GM19239 (cell line): ENCODE measurements at regions not wholly inside any gene's neighbourhood (a gene's known extent, or its start where the extent isn't known, plus 50 kb on each side); places are given as distances from the start of the nearest gene placed in this dataset.

ENCODE experiments used
- DNase-seq: peaks from one replicate; pipeline ENCODE4 v3.0.0; 2011; ENCODE audit warnings: low spot score; ENCODE audit not compliant: insufficient read length
- FAIRE-seq: peaks from 2 replicates; lab custom pipeline; 2011; peaks lifted over from hg19 to GRCh38; lab: Jason Lieb, UNC

DNA sequence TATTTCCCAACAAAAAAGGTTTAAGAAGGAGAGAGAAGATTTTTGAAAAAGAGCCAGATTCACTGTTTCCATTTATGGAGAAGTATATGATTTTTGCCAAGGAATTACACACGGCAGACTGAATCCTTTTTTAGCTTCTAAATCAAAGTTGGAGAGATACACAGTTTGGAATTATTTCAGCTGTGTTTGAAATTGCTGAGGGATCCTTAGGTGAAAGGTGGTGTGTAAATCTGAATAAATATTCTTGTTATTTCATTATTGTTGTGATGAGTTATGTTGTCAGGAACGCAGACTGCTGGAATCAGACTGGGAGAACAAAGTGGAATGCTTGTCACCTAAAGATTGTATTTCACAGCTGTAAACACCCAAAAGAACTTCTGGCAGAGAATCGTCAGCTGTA lies 168.5 kb upstream of the AKIRIN2 start:
- no peak for FAIRE-seq
- no peak for DNase-seq

DNA sequence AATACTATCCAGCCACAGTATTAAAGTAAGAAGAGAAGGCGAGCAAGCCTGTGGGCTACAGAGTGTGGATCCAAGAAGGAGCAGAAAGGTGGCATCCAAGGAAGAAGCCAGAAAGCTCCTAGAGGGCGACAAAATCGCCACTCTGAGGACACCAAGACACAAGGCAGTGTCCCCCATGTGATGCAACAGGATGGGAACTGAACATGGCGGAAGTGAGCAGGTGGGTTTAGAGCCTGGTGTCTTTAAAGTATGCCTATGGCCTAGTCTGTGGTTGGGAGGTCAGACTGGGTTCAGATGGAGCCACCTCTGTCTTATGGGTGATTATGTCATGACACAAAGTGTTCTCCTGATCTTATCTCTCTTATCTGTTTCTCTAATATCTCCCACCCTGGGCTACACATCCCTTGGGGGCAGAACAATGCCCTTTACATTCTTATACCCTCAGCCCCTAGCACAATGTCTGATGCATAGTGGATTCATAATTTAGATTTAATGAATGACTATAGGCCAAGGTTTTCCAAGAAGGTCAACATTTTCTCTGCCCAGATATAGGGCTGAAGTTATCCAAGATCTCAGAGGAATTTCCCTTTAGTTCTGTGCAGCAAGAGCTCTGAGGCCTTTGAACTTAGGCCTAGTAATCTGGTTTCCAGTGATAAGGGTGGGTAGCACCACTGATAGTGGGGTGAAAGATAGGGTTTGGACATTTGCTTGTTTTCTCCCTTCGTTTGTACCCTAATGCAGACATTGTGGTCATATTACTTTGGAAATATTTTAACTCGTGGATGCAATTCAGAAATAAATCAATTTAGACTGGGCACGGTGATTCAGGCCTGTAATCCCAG lies 167.3 kb upstream of the AKIRIN2 start:
- FAIRE-seq (no peak), DNase-seq (no peak)

DNA sequence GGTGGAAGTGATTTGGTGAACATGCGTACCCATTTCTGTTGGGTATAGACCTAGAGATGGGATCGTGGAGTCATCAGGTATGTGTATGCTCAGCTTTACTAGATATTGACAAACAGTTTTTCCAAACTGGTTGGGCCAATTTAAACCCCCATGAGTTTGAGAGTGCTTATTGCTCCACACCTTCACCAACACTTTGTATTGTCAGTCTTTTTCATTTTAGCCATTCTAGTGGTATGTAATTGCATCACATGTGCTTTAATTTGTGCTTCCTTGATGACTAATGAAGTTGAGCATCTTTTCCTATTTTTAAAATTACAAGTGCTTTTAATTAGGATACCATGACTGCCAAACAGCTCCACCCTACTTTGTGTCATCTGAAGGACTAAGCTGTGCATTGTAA lies 158.9 kb upstream of the AKIRIN2 start:
- FAIRE-seq = no peak

GRCh38 chr6:87858440-87858839 lies 156.4 kb upstream of the AKIRIN2 start:
- DNase-seq (no peak), FAIRE-seq (no peak)

More for the DNA sequence above, 158.9 kb upstream of the AKIRIN2 start:
- no peak for DNase-seq

DNA sequence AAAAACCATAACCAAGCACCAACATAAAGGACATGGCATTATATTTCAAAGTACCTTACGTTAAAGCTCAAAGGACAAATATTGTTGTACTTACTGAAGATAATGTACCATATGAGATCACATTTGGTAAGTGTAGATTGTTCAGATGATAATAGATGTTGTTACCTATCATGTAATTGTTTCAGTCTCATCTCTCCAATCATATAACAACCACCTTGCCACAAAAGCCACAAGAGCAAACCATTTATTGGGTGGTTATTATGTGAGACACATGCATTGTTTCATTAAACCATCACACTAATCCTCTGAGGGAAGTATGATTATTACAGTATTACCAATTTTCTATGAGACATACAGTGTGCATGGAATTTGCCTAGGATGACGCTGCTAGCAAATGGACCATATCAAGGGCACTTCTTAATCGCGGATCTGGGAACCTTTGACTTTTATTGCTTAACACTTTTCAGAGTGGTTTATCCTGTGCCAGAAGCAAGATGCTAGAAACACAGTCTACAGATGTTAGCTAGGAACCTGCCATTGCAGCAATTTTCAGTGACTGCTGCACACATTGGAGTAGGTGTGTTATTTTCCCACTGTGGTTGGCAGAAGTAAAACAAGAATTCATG lies 149.8 kb upstream of the AKIRIN2 start:
- FAIRE-seq (no peak), DNase-seq (no peak)

GRCh38 chr6:87848616-87849015 lies 146.6 kb upstream of the AKIRIN2 start:
- no peak for DNase-seq
- no peak for FAIRE-seq

GRCh38 chr6:87847830-87848210 lies 145.8 kb upstream of the AKIRIN2 start:
- no peak for FAIRE-seq

DNA sequence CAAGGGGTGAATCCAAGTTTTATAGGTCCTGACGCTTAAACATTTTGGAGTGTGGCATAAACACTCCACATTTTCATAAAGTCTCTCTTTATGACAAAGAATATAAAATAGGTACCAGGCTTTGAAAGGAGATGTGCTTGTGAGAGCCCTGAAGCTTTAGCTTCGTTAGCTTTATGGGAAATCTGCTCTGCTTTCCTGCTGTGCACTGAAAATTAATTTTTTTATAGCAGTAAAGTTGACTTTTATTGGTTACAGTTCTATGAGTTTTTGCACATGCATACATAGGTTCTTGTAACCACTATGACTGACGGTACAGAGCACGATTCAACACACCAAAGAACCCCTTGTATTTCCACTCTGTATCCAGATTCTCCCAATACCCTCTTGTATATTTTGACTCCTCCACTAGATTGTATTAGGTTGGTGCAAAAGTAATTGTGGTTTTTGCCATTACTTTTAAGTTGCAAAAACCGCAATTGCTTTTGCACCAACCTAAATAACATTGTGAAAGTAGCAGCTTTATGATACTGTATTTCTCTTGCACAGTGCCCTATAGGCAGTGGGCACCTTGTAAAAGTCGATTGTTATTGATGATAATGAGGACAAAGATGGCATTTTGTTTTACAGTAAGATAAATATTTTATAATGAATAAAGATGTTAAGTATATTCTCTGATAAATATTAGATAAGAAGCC lies 145.2 kb upstream of the AKIRIN2 start:
- no peak for FAIRE-seq
- DNase-seq = no peak

More at GRCh38 chr6:87847830-87848210, 145.8 kb upstream of the AKIRIN2 start:
- DNase-seq = no peak

DNA sequence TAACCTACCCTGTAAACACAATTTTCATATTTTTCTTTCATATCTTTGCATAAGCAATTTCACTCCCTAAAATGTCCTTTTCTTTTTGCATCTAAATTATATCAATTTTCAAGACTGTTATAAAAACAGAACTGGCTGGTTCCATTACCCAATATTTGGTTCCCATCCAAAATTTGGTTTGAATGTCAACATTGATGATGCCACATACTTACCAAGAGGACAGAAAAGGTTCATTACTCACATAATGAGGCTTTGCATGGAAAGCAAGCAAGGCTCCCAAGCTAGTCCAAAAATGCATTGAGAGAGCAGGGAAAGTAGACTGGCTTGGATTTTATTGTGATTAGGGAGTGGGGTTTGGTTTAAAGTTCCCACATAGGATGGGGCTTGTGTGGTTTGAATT lies 144.4 kb upstream of the AKIRIN2 start:
- FAIRE-seq = no peak

DNA sequence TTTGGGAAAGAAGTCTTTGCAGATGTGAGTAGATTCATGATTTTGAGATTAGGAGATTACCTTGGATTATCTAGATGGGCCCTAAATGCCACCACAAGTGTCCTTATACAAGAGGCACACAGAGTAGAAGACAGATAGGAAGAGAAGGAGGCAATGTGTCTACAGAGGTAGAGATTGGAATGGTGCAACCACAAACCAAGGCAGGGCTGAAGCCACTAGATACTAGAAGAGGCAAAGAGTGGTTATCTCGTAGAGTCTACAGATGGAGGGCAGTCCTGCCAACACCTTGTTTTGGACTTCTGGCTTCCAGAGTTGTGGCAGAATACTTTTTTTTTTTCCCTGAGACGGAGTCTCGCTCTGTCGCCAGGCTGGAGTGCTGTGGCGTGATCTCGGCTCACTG lies 138.3 kb upstream of the AKIRIN2 start:
- no peak for FAIRE-seq
- no peak for DNase-seq

More for the DNA sequence above, 144.4 kb upstream of the AKIRIN2 start:
- no peak for DNase-seq

DNA sequence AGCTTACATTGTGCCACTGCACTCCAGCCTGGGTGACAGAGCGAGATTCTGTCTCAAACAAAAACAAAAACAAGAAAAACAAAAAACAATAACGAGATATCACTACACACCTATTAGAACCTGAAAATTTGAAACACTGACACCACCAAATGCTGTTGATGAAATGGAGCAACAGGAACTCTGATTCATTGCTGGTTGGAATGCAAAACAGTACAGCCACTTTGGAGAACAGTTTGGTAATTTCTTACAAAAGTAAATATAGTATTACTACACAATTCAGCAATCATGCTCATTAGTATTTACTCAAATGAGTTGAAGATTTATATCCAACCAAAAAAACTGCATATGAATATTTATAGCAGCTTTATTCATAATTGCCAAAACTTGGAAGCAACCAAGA lies 135.8 kb upstream of the AKIRIN2 start:
- FAIRE-seq (no peak), DNase-seq (no peak)

DNA sequence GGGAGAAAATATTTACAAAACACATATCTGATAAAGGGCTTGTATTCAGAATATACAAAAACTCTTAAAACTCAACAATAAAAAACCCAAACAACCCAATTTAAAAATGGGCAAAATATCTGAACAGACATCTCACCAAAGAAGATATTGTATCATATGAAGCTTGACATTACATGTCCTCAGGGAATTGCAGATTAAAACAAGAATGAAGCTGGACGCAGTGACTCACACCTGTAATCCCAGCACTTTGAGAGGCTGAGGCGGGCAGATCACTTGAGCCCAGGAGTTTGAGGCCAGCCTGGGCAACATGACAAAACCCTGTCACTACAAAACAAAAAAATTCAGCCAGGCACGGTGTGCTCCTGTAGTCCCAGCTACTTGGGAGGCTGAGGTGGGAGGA lies 135.4 kb upstream of the AKIRIN2 start:
- FAIRE-seq = no peak
- no peak for DNase-seq

DNA sequence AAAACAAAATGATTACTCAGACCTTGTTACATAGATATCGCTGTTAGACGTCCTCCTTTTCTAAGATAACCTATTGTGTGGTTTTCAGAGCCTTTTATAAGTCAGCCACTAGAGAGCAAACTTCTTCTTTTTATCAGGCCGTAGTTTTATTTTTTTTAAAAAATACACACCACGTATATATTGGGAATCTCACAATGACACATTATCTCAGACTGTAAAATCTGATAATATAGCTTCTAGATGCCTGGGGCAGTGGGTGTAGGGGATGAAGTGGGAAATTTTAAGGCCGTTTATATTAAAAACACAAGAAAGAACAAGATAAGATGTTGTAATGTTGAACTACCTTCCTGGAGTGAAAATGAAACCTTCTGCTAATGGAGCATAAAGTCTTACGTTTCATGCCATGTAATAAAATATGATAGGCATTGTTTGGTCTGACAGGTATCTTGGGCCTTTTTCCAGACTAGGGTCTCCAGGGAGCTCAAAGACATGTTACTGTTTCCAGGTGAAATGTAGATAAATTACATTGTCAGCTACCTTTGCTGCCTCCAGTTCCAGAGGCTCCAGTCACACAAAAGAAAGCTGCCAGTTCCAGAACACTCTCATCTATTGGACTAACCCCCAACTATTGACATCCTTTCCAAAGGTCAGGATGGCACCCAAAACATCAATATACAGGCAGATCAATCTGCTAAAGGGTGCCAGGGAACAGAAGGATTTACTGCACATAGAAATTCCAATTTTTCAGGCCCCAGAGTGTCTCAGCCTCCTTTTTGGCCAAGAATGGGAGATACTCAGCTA lies 130.2 kb upstream of the AKIRIN2 start:
- no peak for DNase-seq
- peak; percentile 90 for FAIRE-seq

DNA sequence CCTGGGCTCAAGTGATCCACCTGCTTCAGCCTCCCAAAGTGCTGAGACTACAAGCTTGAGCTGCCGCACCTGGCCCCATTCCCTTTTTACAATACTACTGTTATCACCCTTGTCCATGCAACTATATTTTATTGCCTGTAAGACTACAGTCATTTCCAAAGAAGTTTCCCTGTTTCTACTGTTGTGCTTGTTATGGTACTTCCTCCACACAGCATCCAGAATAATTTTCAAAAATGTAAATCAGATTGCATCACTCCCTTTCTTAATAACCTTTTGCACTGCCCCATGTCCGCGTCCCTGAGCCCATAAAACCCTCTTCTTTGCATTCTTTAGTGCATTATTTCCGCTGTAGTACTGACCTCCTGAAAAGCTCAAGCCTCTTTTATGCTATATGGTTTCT lies 128.9 kb upstream of the AKIRIN2 start:
- no peak for FAIRE-seq
- no peak for DNase-seq

GRCh38 chr6:87829622-87830121 lies 127.6 kb upstream of the AKIRIN2 start:
- FAIRE-seq (no peak), DNase-seq (no peak)

DNA sequence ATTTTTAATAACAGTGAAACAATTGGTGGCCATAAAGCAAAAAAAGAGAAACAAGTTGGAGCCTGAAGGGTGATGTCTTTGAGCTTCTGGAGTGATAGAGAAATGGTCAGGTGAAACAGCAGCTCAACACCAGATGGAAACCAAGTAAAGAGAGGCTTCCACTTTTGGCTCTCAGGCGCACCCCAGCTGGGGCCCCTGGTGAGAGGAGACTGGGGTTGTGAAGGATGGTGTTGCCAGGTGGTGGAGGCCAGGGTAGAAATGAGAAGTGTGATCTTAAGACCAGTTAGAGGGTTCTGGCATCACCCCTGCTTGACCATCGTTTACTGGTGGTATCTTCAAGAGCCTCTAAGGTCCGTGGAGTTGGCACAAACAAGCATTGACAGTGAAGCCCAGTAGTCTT lies 126.0 kb upstream of the AKIRIN2 start:
- DNase-seq = no peak

DNA sequence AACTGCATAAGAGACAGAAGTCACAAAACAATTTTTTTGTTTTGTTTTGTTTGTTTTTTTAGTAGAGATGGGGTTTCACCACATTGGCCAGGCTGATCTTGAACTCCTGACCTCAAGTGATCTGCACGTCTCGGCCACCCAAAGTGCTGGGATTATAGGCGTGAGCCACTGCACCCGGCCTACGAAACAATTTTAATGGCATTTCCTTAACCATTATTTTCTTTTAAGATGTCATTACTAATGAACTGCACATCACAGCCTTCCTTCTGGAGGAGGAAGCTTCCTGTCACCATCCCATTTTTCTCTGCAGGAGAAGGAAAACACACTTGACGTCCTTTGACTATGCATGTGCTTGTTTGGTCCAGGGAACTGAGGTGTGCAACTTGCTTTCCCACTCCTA lies 125.3 kb upstream of the AKIRIN2 start:
- FAIRE-seq = no peak
- no peak for DNase-seq

More for the DNA sequence above, 126.0 kb upstream of the AKIRIN2 start:
- no peak for FAIRE-seq

DNA sequence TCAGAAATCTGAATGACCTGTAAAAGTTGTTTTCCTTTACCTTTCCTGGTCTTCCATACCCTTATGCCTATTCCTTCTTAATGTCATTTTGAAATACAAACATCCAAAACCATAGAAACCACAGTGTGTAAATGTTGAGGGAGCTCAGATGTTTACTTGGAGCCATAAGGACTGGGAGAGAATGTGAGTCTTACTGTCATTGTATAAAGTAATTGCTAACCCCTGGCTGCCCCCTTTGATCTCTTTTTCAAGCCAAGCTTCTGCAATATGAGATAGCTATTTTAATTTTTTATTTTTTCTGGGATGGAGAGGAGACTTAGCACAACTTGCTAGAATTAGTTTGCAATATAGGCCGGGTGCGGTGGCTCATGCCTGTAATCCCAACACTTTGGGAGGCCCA lies 124.4 kb upstream of the AKIRIN2 start:
- DNase-seq (no peak), FAIRE-seq (no peak)

DNA sequence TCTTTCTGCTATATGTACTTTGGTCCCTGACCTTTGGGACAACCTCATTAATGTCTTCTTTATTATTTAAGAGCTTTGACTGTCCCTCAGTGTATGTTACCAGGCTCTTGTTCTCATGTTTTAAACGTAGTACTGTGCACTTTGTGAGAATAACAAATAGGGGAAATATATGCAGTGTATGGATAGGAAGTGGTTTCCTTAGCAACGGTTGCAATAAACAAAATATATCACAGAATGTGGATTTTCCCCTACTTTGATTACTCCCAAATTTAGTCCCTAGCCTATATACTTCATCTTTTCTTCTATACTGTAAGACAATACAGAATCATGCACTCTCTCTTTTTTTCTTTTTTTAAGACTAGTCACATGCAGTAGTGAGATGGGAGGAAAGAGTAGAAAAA lies 123.8 kb upstream of the AKIRIN2 start:
- no peak for FAIRE-seq
- no peak for DNase-seq

GRCh38 chr6:87824958-87825491 lies 123.0 kb upstream of the AKIRIN2 start:
- FAIRE-seq = no peak
- DNase-seq = no peak
